Mesothelial cell of epicardium (in vitro differentiated cells): ENCODE measurements at regions not wholly inside any gene's neighbourhood (a gene's known extent, or its start where the extent isn't known, plus 50 kb on each side); places are given as distances from the start of the nearest gene placed in this dataset.

Source experiments
- DNase-seq, 2 experiments: peaks; one replicate each; pipeline ENCODE4 v3.0.0; 2021; ENCODE audit warnings: low spot score in 2 of 2; ENCODE audit not compliant: unreplicated experiment in 2 of 2
- H3K27ac Mint-ChIP-seq: 2 replicates; pipeline ENCODE4 v1.8.0; 2021; ENCODE audit warnings: mixed read lengths
- H3K27me3 Mint-ChIP-seq: 2 replicates; pipeline ENCODE4 v1.8.0; 2021; ENCODE audit warnings: low read depth, mixed read lengths
- H3K36me3 Mint-ChIP-seq: 2 replicates; pipeline ENCODE4 v1.8.0; 2021; ENCODE audit warnings: mixed read lengths
- H3K4me1 Mint-ChIP-seq: 2 replicates; pipeline ENCODE4 v1.8.0; 2021; ENCODE audit warnings: mixed read lengths
- H3K4me3 Mint-ChIP-seq: 2 replicates; pipeline ENCODE4 v1.8.0; 2021; ENCODE audit warnings: mild to moderate bottlenecking, moderate library complexity, mixed read lengths
- H3K9me3 Mint-ChIP-seq: 2 replicates; pipeline ENCODE4 v1.8.0; 2021; ENCODE audit warnings: mixed read lengths
- TF ChIP-seq, protein P1 (sequence below): fragments of 200-600 bp; sonication (generic); IDR thresholded peaks from one replicate; pipeline ENCODE4 v1.5.0; 2021; ENCODE audit warnings: antibody characterized with exemption; ENCODE audit not compliant: unreplicated experiment

DNA sequence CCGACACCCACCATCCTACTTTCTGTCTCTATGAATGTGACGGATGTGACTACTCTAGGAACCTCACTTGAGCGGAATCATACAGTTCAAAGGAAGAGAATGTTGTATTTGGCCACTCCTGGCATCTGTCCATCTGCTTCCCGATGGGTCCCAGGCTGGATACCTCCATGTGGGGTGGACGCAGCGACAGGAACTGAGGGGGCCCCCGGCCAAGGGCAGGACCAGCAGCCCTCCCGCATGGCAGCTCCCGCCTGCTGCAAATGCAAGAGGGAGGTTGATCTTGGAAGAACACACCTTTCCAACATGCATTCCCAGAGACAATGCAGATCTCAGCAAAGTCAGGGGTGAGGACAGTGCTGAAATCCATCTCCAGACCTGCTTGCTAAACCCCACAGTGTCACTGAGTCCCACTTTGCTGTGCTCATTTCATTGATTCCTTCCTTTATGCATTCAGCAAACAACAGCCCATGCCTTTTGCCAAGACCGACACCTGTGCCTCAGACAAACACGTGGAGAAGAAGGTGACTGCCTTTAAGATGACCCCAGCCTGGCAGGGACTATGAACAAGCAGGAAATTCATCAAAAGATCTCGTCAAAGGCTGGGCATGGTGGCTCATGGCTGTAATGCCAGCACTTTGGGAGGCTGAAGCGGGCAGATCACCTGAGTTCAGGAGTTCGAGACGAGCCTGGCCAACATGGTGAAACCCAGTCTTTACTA lies 246.2 kb downstream of the CTTN start:
- TF ChIP-seq, protein P1, sequence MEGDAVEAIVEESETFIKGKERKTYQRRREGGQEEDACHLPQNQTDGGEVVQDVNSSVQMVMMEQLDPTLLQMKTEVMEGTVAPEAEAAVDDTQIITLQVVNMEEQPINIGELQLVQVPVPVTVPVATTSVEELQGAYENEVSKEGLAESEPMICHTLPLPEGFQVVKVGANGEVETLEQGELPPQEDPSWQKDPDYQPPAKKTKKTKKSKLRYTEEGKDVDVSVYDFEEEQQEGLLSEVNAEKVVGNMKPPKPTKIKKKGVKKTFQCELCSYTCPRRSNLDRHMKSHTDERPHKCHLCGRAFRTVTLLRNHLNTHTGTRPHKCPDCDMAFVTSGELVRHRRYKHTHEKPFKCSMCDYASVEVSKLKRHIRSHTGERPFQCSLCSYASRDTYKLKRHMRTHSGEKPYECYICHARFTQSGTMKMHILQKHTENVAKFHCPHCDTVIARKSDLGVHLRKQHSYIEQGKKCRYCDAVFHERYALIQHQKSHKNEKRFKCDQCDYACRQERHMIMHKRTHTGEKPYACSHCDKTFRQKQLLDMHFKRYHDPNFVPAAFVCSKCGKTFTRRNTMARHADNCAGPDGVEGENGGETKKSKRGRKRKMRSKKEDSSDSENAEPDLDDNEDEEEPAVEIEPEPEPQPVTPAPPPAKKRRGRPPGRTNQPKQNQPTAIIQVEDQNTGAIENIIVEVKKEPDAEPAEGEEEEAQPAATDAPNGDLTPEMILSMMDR = no peak
- Mint-ChIP-seq H3K9me3 (no peaks in the 10 kb centered on the region), H3K27ac (no peak overlapping the region), H3K27me3 (peaks cover 9% of the 10 kb centered on the region), H3K36me3 (no peaks in the 10 kb centered on the region), H3K4me1 (peaks cover 5% of the 10 kb centered on the region), H3K4me3 (no peak overlapping the region)
- DNase-seq = no peak

DNA sequence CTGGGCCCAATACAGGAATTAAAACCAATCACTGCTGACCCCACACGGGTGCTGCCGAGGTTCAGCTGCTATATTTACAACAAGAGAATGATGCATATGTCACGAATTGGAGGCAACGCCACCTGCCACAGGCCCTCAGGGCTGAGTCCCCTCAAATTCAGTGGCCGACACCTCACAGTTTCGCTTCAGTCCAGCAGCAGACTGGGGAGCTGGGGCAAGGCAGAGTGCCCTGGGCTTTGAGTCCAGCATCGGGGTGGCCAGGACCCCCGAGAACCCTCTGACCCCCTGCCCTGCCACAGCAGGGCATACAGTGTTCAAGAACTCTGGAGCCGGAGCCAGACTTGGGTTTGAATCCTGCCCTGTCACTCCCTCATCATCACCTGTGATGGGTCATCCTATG lies 247.2 kb downstream of the CTTN start:
- H3K9me3 Mint-ChIP-seq = no peaks in the 10 kb centered on the region
- no peak overlapping the region for H3K4me3 Mint-ChIP-seq
- no peaks in the 10 kb centered on the region for H3K36me3 Mint-ChIP-seq

DNA sequence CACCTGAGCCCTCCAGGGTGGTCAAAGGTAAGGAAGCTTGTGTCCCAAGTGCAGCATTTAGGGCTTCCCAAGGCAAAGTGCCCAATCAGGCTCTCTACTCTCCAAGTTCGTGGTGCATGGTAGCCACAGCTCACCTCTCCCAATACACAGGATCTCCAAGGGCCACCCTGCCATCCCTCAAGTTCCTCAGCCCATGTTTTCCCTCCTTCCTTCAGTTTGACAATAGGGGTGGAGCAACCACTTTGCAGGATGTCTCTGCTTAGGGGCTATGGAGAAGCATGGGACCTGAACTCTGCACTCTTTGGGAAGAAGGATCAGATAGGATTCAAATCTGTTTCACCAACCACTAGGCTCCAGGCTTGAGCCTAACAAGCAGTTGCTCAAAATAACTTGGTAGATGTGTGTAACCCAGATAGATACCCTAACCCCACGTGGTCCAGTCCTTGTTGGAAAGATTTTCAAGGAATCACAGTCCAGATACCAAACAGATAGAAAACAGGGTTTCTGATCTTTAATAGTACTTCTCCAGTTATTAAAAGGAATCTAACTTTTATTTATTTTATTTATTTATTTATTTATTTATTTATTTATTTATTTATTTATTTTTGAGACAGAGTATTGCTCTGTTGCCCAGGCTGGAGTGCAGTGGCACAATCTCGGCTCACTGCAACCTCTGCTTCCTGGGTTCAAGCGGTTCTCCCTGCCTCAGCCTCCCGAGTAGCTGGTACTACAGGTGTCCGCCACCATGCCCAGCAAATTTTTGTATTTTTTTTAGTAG lies 248.1 kb downstream of the CTTN start:
- TF ChIP-seq, protein P1 = no peak
- no peak for DNase-seq
- Mint-ChIP-seq H3K27ac (no peak overlapping the region), H3K36me3 (no peaks in the 10 kb centered on the region), H3K27me3 (peaks cover 9% of the 10 kb centered on the region), H3K4me1 (peaks cover 5% of the 10 kb centered on the region), H3K9me3 (no peaks in the 10 kb centered on the region), H3K4me3 (no peak overlapping the region)

More for the DNA sequence above, 247.2 kb downstream of the CTTN start:
- no peak for DNase-seq
- TF ChIP-seq, protein P1 = no peak
- Mint-ChIP-seq H3K4me1 (peaks cover 5% of the 10 kb centered on the region), H3K27me3 (peaks cover 11% of the 10 kb centered on the region), H3K27ac (no peak overlapping the region)

DNA sequence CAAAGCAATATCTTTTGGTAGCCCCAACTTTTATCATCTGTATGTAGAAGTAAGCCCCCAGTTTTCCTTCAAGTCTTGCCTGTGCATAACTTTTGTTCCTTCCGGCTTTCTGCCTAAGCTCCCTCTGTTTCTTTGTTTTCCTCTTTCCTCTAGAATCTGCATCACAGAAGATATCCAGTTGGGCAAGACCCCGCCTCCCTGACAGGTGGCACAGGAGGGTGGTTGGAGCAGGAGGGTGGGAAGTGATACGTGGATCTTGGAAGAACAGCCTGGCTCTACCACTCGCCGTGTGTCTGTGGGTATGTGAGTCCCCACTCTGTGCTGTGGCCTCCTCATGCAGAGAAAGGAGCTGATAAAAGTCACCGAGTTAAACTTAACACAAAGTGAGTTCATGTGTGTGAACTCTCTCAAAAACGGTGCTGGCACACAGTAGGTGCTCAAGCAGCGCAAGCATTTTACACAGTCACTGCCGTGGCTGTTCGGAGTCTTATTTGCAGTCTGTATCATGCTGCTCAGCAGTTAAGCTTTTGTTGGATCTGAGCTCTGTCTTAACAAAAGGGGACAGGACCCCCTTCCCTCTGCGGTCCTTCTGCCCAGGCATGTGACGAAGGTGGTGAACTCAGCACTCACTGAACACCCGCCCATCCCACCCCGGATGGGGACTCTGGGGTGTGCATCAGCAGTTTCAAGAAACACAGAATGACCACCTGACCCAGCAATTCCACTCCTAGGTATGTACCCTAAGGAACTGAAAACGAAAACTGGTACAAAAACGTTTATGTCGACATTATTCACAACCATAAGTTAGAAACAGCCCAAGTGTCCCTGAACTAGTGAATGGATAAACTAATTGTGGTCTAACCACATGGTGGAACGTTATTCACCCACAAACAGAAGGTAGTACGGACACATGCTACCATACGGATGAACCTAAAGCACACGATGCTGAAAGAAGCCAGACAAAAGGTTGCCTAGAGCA lies 249.1 kb downstream of the CTTN start:
- Mint-ChIP-seq H3K27ac (no peak overlapping the region), H3K4me1 (peaks cover 5% of the 10 kb centered on the region), H3K36me3 (no peaks in the 10 kb centered on the region), H3K27me3 (peaks cover 9% of the 10 kb centered on the region), H3K9me3 (no peaks in the 10 kb centered on the region), H3K4me3 (no peak overlapping the region)
- no peak for DNase-seq
- TF ChIP-seq, protein P1 = no peak

DNA sequence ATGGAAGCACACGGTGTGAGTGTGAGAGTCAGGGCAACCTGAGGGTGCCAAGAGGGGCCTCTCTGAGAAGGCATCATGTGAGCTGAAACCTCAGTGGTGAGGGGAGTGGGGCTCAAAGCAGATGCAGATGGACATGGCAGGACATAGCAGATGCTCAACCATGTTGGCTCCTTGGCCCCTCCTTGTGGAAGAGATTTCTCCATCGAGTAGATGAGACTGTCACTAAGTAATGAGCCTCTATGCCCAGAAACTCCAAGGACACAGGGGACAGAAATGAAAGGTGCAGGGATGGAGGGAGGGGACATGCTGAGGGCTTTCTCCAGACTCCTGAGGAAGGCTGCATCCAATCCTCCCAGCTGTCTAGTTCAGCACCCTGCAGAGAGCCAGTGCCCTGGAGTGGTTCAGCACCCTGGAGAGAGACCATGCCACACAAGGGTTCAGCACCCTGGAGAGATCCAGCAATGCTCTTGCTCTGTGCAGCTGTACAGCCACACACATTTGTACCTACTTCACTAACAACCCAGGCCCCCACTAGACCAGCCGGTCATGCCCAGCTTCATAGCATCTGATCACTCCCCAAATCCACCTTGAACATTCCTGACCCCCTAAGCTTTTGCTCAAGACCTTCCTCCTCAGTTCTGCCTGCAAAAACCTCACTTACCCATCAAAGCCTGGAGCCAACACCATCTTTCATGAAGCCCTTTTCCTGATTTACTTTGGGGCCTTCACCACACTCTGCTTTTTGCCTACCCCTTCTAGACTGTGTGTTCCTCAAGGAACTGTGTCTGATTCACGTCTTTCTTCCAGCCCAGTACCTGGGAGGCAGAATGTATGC lies 252.0 kb downstream of the CTTN start:
- peak; percentile 73 to 92 for DNase-seq
- H3K4me3 Mint-ChIP-seq = no peak overlapping the region
- no peaks in the 10 kb centered on the region for H3K9me3 Mint-ChIP-seq
- TF ChIP-seq, protein P1 = no peak
- no peaks in the 10 kb centered on the region for H3K36me3 Mint-ChIP-seq
- no peaks in the 10 kb centered on the region for H3K4me1 Mint-ChIP-seq
- H3K27ac Mint-ChIP-seq = no peak overlapping the region
- peaks cover 8% of the 10 kb centered on the region for H3K27me3 Mint-ChIP-seq
